ENCODE measurements at regions not wholly inside any gene's neighbourhood (a gene's known extent, or its start where the extent isn't known, plus 50 kb on each side); places are given as distances from the start of the nearest gene placed in this dataset.

GRCh38 chr4:24010994-24011393 lies 121.1 kb upstream of the PPARGC1A start:
- no peak overlapping the region for H3K4me3 Mint-ChIP-seq

GRCh38 chr4:24010573-24010972 lies 120.7 kb upstream of the PPARGC1A start:
- H3K36me3 Mint-ChIP-seq (ENCODE audit: low read depth), result no peaks in the 10 kb centered on the region

More at GRCh38 chr4:24010994-24011393, 121.1 kb upstream of the PPARGC1A start:
- H3K9me3 Mint-ChIP-seq, result no peaks in the 10 kb centered on the region
- no peak for TF ChIP-seq CTCF (IDR thresholded peaks at IDR 0.05; ENCODE audit: unreplicated experiment in 3 of 3)
- H3K27me3 Mint-ChIP-seq (ENCODE audit: low read depth), result peaks cover 6% of the 10 kb centered on the region
- no peak overlapping the region for H3K27ac Mint-ChIP-seq
- H3K36me3 Mint-ChIP-seq (ENCODE audit: low read depth), result no peaks in the 10 kb centered on the region
- H3K4me1 Mint-ChIP-seq, result no peaks in the 10 kb centered on the region

GRCh38 chr4:24007860-24008261 lies 118.0 kb upstream of the PPARGC1A start:
- peak overlapping the region in 1 of 3 experiments; percentile 29 for H3K27ac Mint-ChIP-seq
- H3K4me3 Mint-ChIP-seq, result no peak overlapping the region
- no peaks in the 10 kb centered on the region for H3K4me1 Mint-ChIP-seq
- TF ChIP-seq CTCF (IDR thresholded peaks at IDR 0.05; ENCODE audit: unreplicated experiment in 3 of 3), result no peak
- H3K27me3 Mint-ChIP-seq (ENCODE audit: low read depth), result no peaks in the 10 kb centered on the region
- H3K36me3 Mint-ChIP-seq (ENCODE audit: low read depth), result no peaks in the 10 kb centered on the region
- no peaks in the 10 kb centered on the region for H3K9me3 Mint-ChIP-seq

More at GRCh38 chr4:24010573-24010972, 120.7 kb upstream of the PPARGC1A start:
- no peak for TF ChIP-seq CTCF (IDR thresholded peaks at IDR 0.05; ENCODE audit: unreplicated experiment in 3 of 3)
- H3K9me3 Mint-ChIP-seq, result no peaks in the 10 kb centered on the region
- H3K4me1 Mint-ChIP-seq, result no peaks in the 10 kb centered on the region
- no peak overlapping the region for H3K4me3 Mint-ChIP-seq
- H3K27ac Mint-ChIP-seq, result no peak overlapping the region
- H3K27me3 Mint-ChIP-seq (ENCODE audit: low read depth), result peaks cover 6% of the 10 kb centered on the region

GRCh38 chr4:24006269-24006668 lies 116.4 kb upstream of the PPARGC1A start:
- TF ChIP-seq CTCF (IDR thresholded peaks at IDR 0.05; ENCODE audit: unreplicated experiment in 3 of 3), result no peak
- no peak overlapping the region for H3K27ac Mint-ChIP-seq
- peaks cover 5% of the 10 kb centered on the region for H3K4me1 Mint-ChIP-seq
- H3K4me3 Mint-ChIP-seq, result no peak overlapping the region
- H3K9me3 Mint-ChIP-seq, result no peaks in the 10 kb centered on the region
- no peaks in the 10 kb centered on the region for H3K27me3 Mint-ChIP-seq (ENCODE audit: low read depth)
- no peaks in the 10 kb centered on the region for H3K36me3 Mint-ChIP-seq (ENCODE audit: low read depth)

GRCh38 chr4:24003926-24004325 lies 114.1 kb upstream of the PPARGC1A start:
- no peak overlapping the region for H3K27ac Mint-ChIP-seq
- no peak for TF ChIP-seq CTCF (IDR thresholded peaks at IDR 0.05; ENCODE audit: unreplicated experiment in 3 of 3)
- no peaks in the 10 kb centered on the region for H3K36me3 Mint-ChIP-seq (ENCODE audit: low read depth)
- no peaks in the 10 kb centered on the region for H3K27me3 Mint-ChIP-seq (ENCODE audit: low read depth)
- no peaks in the 10 kb centered on the region for H3K9me3 Mint-ChIP-seq
- H3K4me1 Mint-ChIP-seq, result peaks cover 8% of the 10 kb centered on the region
- H3K4me3 Mint-ChIP-seq, result no peak overlapping the region

GRCh38 chr4:24003496-24003895 lies 113.6 kb upstream of the PPARGC1A start:
- no peak for TF ChIP-seq CTCF (IDR thresholded peaks at IDR 0.05; ENCODE audit: unreplicated experiment in 3 of 3)
- H3K4me1 Mint-ChIP-seq, result peaks cover 8% of the 10 kb centered on the region

More at GRCh38 chr4:24003496-24003895, 113.6 kb upstream of the PPARGC1A start:
- Mint-ChIP-seq H3K4me3 (no peak overlapping the region), H3K9me3 (no peaks in the 10 kb centered on the region), H3K27ac (no peak overlapping the region), H3K27me3 (ENCODE audit: low read depth) (no peaks in the 10 kb centered on the region), H3K36me3 (ENCODE audit: low read depth) (no peaks in the 10 kb centered on the region)
